Mucosa of rectum (tissue), 2 donors: ENCODE measurements at regions not wholly inside any gene's neighbourhood (a gene's known extent, or its start where the extent isn't known, plus 50 kb on each side); places are given as distances from the start of the nearest gene placed in this dataset.
A peak's percentile ranks its signal among the peaks of the same experiment; 100 is the strongest.

Source experiments
- H3K27ac ChIP-seq, 2 donors: one replicate each; pipeline ENCODE4 v1.7.0; 2013; ENCODE audit warnings: inconsistent platforms in 2 of 2, low read depth in 2 of 2, low read length in 2 of 2
- H3K27me3 ChIP-seq, 2 donors: one replicate each; pipeline ENCODE4 v1.7.0; 2013; ENCODE audit warnings: low read length in 2 of 2; ENCODE audit not compliant: control insufficient read depth in 2 of 2, insufficient read depth in 2 of 2
- H3K36me3 ChIP-seq, 2 donors: one replicate each; pipeline ENCODE4 v1.7.0; 2013; ENCODE audit warnings: low read length in 2 of 2; ENCODE audit not compliant: control insufficient read depth in 2 of 2, insufficient read depth in 2 of 2
- H3K4me1 ChIP-seq, 2 donors: one replicate each; pipeline ENCODE4 v1.7.0; 2013; ENCODE audit warnings: low read length in 2 of 2, mild to moderate bottlenecking in 1 of 2; ENCODE audit not compliant: control insufficient read depth in 2 of 2, insufficient read depth in 2 of 2
- H3K4me3 ChIP-seq, 2 donors: one replicate each; pipeline ENCODE4 v1.7.0; 2013; ENCODE audit warnings: low read length in 2 of 2
- H3K9ac ChIP-seq, 2 donors: one replicate each; pipeline ENCODE4 v1.7.0; 2013; ENCODE audit warnings: low read length in 2 of 2, low read depth in 1 of 2, mild to moderate bottlenecking in 1 of 2
- H3K9me3 ChIP-seq, 2 donors: one replicate each; pipeline ENCODE4 v1.7.0; 2013; ENCODE audit warnings: low read length in 2 of 2; ENCODE audit not compliant: control insufficient read depth in 2 of 2
- donor health status: healthy.
- donor health status: Normal muscosa, but diverticular disease.

GRCh38 chr9:76557674-76558225, 98.8 kb downstream of the GCNT1 start:
- Histone ChIP-seq H3K27me3 (no peaks in the 10 kb centered on the region), H3K27ac (no peak overlapping the region), H3K4me1 (peaks cover 3% of the 10 kb centered on the region in 2 donors), H3K4me3 (no peak overlapping the region), H3K9ac (no peak overlapping the region), H3K9me3 (no peaks in the 10 kb centered on the region), H3K36me3 (no peaks in the 10 kb centered on the region)

GRCh38 chr9:76558465-76558864, 99.5 kb downstream of the GCNT1 start:
- H3K4me3 ChIP-seq = no peak overlapping the region
- H3K9me3 ChIP-seq = no peaks in the 10 kb centered on the region
- peaks cover 3% of the 10 kb centered on the region in 2 donors for H3K4me1 ChIP-seq
- H3K36me3 ChIP-seq = no peaks in the 10 kb centered on the region
- H3K27me3 ChIP-seq = no peaks in the 10 kb centered on the region
- H3K27ac ChIP-seq = no peak overlapping the region
- H3K9ac ChIP-seq = no peak overlapping the region

GRCh38 chr9:76559286-76559685, 100.3 kb downstream of the GCNT1 start:
- H3K27ac ChIP-seq = no peak overlapping the region
- H3K9me3 ChIP-seq = no peaks in the 10 kb centered on the region
- H3K36me3 ChIP-seq = no peaks in the 10 kb centered on the region
- no peaks in the 10 kb centered on the region for H3K27me3 ChIP-seq
- H3K4me1 ChIP-seq = peaks cover 3% of the 10 kb centered on the region in 2 donors
- no peak overlapping the region for H3K9ac ChIP-seq
- no peak overlapping the region for H3K4me3 ChIP-seq

- H3K27me3 ChIP-seq = no peaks in the 10 kb centered on the region
- H3K4me3 ChIP-seq = no peak overlapping the region
- peaks cover 3% of the 10 kb centered on the region in 2 donors for H3K4me1 ChIP-seq
- H3K36me3 ChIP-seq = no peaks in the 10 kb centered on the region
- H3K9ac ChIP-seq = no peak overlapping the region
- H3K27ac ChIP-seq = peak overlapping the region; percentile 36 to 67
- no peaks in the 10 kb centered on the region for H3K9me3 ChIP-seq
Observed at GRCh38 chr9:76560481-76560922, 101.5 kb downstream of the GCNT1 start.

- Histone ChIP-seq H3K9me3 (no peaks in the 10 kb centered on the region), H3K9ac (no peak overlapping the region), H3K27ac (peak overlapping the region in 1 of 2 donors; percentile 36), H3K4me3 (no peak overlapping the region), H3K27me3 (no peaks in the 10 kb centered on the region), H3K4me1 (peaks cover 3% of the 10 kb centered on the region in 2 donors), H3K36me3 (no peaks in the 10 kb centered on the region)
Observed at GRCh38 chr9:76561050-76561713, 102.2 kb downstream of the GCNT1 start.
